SK-N-DZ (cell line): ENCODE measurements at regions not wholly inside any gene's neighbourhood (a gene's known extent, or its start where the extent isn't known, plus 50 kb on each side); places are given as distances from the start of the nearest gene placed in this dataset.
"Not testable (repeated sequence)": the region's sequence is repeated elsewhere in the genome, so short reads cannot be mapped to it uniquely, and the experiment has no call there.

Experiments
- DNase-seq: peaks from one replicate; pipeline ENCODE4 v3.0.0-alpha.2; 2015; ENCODE audit warnings: low spot score

- DNase-seq, result no peak
Measured at GRCh38 chr18:78436110-78436509, 543.5 kb upstream of the SALL3 start.

GRCh38 chr18:78438235-78438634, 541.4 kb upstream of the SALL3 start:
- not testable (repeated sequence) for DNase-seq

- no peak for DNase-seq
Measured at GRCh38 chr18:78445880-78446279, 533.7 kb upstream of the SALL3 start.

GRCh38 chr18:78447211-78447610, 532.4 kb upstream of the SALL3 start:
- DNase-seq, result no peak

DNA sequence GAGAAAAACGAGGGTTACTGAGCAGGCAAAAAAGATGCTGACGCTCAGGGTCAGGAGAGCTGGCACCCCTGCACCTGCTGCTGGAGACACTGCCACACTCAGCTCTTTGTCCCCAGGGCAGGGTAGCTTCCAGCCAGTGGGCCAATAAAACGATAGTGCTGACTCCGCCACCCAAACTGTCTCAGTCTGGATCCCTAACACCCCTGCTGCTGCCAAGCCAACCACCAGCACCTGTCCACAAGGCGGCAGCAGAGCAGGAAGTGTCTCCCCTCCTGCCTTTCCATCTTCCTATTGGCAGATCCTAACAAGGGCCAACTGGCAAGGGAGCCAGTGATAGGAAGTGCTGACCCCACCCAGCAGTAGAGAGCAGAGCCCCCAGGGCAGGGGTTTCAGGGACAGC, 531.5 kb upstream of the SALL3 start:
- no peak for DNase-seq

- no peak for DNase-seq
Measured at GRCh38 chr18:78448591-78448990, 531.0 kb upstream of the SALL3 start.

GRCh38 chr18:78454221-78454620, 525.4 kb upstream of the SALL3 start:
- no peak for DNase-seq

GRCh38 chr18:78455386-78455785, 524.2 kb upstream of the SALL3 start:
- DNase-seq, result no peak

- DNase-seq, result no peak
Measured at GRCh38 chr18:78457011-78457410, 522.6 kb upstream of the SALL3 start.

DNA sequence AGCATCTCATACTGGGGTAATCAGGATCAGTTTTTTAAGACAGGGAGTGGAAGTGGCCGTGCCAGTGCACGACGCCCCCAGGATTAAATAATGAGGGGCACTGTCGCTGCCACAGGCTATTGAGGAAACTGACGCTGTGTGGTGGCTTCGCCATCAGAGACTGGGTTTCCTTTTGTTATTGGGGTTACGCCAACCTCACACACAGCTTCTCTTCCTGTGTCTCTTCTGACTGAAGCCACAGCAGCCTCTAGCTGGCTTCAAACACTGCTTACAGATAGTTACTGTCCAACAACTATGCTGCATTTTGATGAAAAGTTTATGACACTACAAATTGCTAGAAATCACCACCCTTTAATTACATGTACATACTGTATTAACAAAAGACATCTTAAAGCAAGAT, 521.9 kb upstream of the SALL3 start:
- no peak for DNase-seq

- no peak for DNase-seq
Measured at GRCh38 chr18:78458356-78458755, 521.3 kb upstream of the SALL3 start.

DNA sequence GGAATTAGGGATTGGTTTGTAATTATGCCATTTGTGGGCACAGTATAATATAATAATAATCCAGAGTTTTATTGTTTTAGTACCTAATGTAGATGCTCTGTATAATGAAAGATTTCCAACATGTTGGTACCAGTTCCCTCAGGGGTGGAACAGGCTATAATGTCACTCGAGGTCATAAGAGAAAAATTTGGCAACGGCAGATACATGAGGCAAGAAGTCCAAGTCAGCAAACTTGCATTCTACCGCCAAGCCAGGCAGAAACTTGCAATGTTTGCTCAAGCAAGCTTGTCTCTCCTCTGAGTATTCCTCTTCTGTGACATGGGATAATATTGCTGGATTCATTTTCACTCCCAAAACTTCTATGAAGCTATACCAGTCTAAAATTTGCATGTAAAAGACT, 520.0 kb upstream of the SALL3 start:
- DNase-seq, result no peak

DNA sequence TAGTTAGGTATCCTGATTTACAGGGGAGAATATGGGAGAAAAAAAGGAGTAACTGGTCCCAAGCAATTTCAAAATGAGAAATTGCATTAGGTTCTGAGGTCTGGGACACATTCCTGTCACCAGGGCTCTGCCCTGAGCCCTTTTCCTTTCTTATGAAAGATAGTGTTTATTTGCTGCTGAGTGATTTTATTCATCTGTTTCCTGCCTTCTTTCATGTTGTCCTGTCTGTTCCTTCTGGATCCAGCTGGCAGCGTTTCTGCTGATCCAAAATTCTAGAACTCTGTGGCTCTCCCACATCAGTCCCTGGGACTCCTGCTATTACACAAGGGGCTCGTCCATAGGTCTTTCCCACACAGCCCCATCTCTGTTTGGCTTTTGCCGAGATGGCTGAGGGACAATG, 519.1 kb upstream of the SALL3 start:
- no peak for DNase-seq

GRCh38 chr18:78473563-78473962, 506.1 kb upstream of the SALL3 start:
- DNase-seq, result no peak

GRCh38 chr18:78477840-78478239, 501.8 kb upstream of the SALL3 start:
- DNase-seq, result no peak

- no peak for DNase-seq
Measured at GRCh38 chr18:78479443-78479842, 500.2 kb upstream of the SALL3 start.

DNA sequence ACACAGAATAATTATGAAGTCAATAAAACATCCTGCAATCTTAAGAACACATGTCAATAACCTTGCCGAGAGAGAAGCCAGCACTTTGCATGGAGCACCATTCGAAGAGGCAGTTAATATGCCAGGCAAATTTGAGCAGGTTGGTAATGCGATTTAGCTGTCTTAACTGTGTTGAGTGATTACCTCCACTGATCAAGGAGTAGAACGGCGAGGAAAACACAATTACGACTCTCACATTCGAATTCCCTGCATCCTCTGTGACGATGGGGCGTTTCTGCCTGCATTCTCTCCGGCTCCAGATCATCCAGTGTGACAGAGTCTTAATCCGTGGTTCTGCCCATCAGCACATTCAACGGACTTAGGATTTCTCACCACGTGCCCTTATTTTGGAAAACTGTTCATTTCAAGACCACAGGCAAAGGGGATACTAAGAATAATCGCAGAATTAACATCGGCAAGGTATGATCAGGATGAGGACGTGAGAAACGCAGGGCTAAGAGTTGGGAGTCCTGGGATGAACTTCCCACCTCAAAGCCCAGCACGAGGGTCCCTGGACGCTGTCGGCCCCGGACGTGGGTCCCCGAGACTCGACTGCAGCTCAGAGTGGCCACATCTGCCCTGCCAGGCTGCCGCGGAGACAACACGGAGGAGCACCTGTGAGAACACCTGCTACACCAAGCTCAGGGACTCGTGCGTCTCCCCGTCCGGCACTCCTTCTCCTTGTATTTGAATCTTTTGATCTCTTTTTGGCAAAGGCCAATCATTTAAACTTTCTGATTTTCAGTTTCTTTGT, 499.2 kb upstream of the SALL3 start:
- DNase-seq, result no peak

GRCh38 chr18:78482378-78482777, 497.2 kb upstream of the SALL3 start:
- DNase-seq, result no peak

DNA sequence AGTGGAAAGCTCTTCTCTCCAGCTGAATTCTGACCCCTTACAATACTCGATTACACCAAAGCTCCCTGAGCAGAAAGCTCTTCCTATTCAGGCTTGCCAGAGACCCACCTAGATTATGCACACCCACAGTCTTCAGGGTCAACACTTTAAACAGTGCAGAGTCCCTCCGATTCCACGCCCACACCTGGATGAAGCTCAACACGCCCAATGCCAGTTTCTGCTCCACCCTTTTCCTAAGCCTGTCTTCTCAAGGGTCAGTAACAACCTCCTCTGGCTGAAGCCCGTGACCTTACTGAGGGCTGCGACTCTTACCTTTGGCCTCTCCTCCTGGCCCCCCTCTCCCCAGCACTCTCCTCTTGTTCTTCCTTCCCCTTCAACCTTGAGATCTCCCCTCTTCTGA, 492.0 kb upstream of the SALL3 start:
- no peak for DNase-seq

DNA sequence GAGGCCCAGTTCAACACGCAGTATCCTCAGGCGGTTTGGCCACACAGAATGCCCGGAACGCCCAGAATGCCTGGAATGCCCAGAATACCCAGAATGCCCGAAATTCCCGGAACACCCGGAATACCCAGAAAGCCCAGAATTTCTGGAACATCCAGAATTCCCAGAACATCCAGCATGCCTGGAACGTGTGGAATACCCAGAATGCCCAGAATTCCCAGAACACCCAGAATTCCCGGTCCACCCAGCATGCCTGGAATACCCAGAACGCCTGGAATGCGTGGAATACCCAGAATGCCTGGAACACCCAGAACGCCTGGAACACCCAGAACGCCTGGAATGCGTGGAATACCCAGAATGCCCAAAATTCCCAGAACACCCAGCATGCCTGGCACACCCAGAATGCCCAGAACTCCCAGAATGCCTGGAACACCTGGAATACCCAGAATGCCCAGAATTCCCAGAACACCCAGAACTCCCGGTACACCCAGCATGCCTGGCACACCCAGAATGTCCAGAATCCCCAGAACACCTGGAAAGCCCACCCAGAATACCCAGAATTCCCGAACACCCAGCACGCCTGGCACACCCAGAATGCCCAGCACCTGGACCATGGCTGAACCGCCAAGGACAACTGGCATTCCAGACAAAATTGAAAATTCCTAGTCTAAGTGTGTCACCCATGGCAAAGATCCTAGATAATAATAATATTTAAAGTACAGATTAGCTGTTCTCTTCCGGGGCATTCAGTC, 487.4 kb upstream of the SALL3 start:
- no peak for DNase-seq

DNA sequence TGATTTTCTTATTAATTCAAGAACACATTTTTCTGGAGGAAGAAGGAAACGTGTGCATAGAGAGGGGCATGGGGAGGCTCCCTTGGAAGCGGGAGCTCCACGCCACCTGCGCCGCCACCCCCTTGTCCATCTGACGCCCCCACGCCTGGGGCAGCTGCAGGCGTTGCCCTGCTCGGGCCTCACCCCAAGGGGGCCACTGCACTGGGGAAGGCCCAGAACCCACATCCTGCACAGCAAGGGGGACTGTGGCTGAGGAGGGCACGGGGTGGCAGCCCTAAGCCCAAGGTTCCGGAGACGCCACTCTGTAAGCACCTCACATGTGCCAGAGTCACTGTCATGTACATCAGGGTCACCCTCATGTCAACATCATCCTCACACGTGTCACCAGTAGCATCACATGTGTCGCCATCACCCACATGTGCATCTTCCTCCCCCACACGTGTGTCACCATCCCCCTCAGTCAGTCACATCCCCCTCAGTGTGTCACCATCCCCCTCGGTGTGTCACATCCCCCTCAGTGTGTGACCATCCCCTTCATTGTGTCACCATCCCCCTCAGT, 486.7 kb upstream of the SALL3 start:
- DNase-seq, result no peak

DNA sequence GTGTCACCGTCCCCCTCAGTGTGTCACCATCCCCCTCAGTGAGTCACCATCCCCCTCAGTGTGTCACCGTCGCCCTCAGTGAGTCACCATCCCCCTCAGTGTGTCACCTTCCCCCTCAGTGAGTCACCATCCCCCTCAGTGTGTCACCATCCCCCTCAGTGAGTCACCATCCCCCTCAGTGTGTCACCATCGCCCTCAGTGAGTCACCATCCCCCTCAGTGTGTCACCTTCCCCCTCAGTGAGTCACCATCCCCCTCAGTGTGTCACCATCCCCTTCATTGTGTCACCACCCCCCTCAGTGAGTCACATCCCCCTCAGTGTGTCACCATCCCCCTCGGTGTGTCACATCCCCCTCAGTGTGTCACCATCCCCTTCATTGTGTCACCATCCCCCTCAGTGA, 486.1 kb upstream of the SALL3 start:
- not testable (repeated sequence) for DNase-seq
